ENCODE measurements at regions not wholly inside any gene's neighbourhood (a gene's known extent, or its start where the extent isn't known, plus 50 kb on each side); places are given as distances from the start of the nearest gene placed in this dataset.

DNA sequence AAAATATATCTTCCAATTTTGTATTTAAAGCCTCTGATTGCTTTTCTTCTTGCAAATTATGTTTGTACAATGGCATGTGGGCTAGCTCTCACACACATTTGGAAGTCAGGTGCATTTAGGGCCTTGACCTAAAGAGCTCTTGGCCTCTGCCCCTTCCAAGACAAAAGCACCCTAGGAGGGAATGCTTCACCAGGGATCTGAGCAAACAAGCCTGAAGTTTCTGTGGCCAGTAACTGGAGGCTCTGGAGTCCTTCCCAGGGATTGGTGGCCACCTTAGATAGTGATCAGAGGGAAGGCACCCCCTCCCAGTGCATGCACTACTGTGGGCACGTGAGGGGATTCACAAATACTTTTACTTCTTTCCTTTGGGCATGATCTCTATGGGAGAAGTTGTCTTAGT lies 60.3 kb upstream of the DIPK2B start:
- no peaks in the 10 kb centered on the region for H3K9me3 Mint-ChIP-seq
- no peaks in the 10 kb centered on the region for H3K36me3 Mint-ChIP-seq (ENCODE audit: low read depth)
- intact Hi-C loops (cut with micrococcal nuclease) = no loop called here
- H3K4me1 Mint-ChIP-seq = no peaks in the 10 kb centered on the region
- no peak overlapping the region for H3K4me3 Mint-ChIP-seq
- H3K27me3 Mint-ChIP-seq = no peaks in the 10 kb centered on the region
- H3K27ac Mint-ChIP-seq = no peak overlapping the region
- DNase-seq = no peak

DNA sequence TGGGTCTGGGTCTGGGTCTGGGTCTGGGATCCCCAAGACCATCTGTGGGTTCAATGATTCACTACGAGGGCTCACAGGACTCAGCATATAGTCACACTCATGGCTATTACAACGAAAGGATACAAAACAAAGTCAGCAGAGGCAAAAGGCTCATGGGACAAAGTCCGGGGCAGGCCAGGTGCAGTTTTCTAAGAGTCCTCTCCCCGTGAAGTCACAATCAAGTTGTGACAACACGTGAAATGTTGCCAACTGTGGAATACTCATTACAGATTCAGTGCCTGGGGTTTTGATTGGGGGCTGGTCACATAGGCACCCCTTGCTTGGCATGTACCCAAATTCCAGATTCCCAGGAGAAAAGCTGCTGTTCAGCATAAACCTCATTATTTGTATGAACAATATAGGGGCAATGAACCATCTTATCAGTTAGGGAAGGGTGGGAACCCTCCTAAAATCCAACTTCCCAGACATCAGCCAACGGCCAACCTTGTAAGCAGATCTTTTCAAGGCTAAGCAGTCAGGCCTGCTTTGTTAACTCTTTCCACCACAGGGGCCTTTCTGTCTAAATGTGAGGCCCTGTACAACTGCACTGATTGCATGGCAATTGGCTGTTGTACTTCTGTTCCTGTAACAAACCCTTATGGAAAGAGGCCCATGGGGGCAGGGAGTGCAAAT lies 58.2 kb upstream of the DIPK2B start:
- intact Hi-C loops (cut with micrococcal nuclease) = no loop called here
- Mint-ChIP-seq H3K9me3 (no peaks in the 10 kb centered on the region), H3K4me3 (no peak overlapping the region), H3K4me1 (no peaks in the 10 kb centered on the region), H3K27ac (no peak overlapping the region), H3K36me3 (ENCODE audit: low read depth) (no peaks in the 10 kb centered on the region), H3K27me3 (no peaks in the 10 kb centered on the region)
- no peak for DNase-seq
